ENCODE measurements at regions not wholly inside any gene's neighbourhood (a gene's known extent, or its start where the extent isn't known, plus 50 kb on each side); places are given as distances from the start of the nearest gene placed in this dataset.

DNA sequence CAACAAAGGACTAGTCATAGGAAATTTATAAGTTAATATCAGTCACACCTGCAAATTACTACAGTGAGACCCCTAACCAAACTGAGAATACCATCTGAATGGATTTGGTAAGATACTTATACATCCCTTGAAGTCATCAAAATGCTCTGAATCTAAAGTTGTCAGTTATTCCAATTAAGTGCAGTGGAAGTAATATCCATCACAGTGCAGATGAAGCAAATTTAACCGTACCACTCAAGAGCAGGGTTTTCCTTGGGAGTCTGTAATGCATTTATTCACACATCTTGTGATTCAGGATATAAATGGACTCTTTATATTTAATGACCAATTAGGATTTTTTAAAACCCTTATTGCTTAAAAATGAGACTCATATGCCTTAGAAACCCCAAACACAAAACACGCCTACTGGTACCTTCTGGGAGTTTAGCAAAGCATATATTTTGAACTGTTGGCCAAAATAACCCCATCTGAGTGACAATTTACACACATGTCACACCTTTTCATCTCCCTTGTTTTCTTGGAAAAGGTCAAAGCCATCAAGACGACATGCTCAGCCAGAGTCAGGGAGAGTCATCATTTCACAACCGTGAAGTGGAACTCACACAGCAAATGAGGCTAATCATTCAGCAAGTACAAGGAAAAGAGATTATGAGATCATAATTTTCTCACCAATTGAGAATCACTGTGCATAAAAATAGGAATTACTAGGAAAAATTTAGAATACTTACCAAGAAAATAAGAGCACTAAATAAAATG, 303.7 kb downstream of the HNRNPD start:
- H3K9me3 Mint-ChIP-seq, result no peaks in the 10 kb centered on the region
- H3K27me3 Mint-ChIP-seq (ENCODE audit: insufficient read depth), result no peaks in the 10 kb centered on the region
- TF ChIP-seq, protein P1, sequence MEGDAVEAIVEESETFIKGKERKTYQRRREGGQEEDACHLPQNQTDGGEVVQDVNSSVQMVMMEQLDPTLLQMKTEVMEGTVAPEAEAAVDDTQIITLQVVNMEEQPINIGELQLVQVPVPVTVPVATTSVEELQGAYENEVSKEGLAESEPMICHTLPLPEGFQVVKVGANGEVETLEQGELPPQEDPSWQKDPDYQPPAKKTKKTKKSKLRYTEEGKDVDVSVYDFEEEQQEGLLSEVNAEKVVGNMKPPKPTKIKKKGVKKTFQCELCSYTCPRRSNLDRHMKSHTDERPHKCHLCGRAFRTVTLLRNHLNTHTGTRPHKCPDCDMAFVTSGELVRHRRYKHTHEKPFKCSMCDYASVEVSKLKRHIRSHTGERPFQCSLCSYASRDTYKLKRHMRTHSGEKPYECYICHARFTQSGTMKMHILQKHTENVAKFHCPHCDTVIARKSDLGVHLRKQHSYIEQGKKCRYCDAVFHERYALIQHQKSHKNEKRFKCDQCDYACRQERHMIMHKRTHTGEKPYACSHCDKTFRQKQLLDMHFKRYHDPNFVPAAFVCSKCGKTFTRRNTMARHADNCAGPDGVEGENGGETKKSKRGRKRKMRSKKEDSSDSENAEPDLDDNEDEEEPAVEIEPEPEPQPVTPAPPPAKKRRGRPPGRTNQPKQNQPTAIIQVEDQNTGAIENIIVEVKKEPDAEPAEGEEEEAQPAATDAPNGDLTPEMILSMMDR (conservative IDR thresholded peaks at IDR 0.05), result no peak
- no peaks in the 10 kb centered on the region for H3K9me3 ChIP-seq (ENCODE audit: control insufficient read depth, low read length)
- H3K27ac ChIP-seq (ENCODE audit: low read depth, low read length), result no peak overlapping the region
- no peak overlapping the region for H3K4me3 Mint-ChIP-seq
- H3K9ac ChIP-seq (ENCODE audit: extremely low read depth, low read length, poor library complexity, severe bottlenecking), result no peak overlapping the region
- H3K27me3 ChIP-seq (ENCODE audit: control insufficient read depth, insufficient read depth, low read length, poor library complexity, severe bottlenecking), result no peaks in the 10 kb centered on the region
- H3K4me3 ChIP-seq (ENCODE audit: low read length), result no peak overlapping the region
- H3K4me1 Mint-ChIP-seq, result no peaks in the 10 kb centered on the region
- DNase-seq, result no peak
- 87 to 100% methylated on average over 2 to 4 of the region's 4 CpGs for WGBS, 2 experiments (ENCODE audit: insufficient coverage in 1 of 2, insufficient read length in 1 of 2)
- H3K27ac Mint-ChIP-seq, result no peak overlapping the region
- no peaks in the 10 kb centered on the region for H3K36me3 ChIP-seq (ENCODE audit: control insufficient read depth, insufficient read depth, low read length)
- no peaks in the 10 kb centered on the region for H3K4me1 ChIP-seq (ENCODE audit: control insufficient read depth, insufficient read depth, low read length)
- H3K36me3 Mint-ChIP-seq (ENCODE audit: low read depth), result no peaks in the 10 kb centered on the region

- H3K4me1 Mint-ChIP-seq, result no peaks in the 10 kb centered on the region
- TF ChIP-seq, protein P1 (conservative IDR thresholded peaks at IDR 0.05), result no peak
- H3K36me3 ChIP-seq (ENCODE audit: control insufficient read depth, insufficient read depth, low read length), result no peaks in the 10 kb centered on the region
- H3K36me3 Mint-ChIP-seq (ENCODE audit: low read depth), result no peaks in the 10 kb centered on the region
- no peaks in the 10 kb centered on the region for H3K9me3 ChIP-seq (ENCODE audit: control insufficient read depth, low read length)
- no peak overlapping the region for H3K4me3 Mint-ChIP-seq
- H3K9me3 Mint-ChIP-seq, result no peaks in the 10 kb centered on the region
- DNase-seq, result no peak
- no peaks in the 10 kb centered on the region for H3K27me3 Mint-ChIP-seq (ENCODE audit: insufficient read depth)
- H3K4me3 ChIP-seq (ENCODE audit: low read length), result no peak overlapping the region
- no peaks in the 10 kb centered on the region for H3K27me3 ChIP-seq (ENCODE audit: control insufficient read depth, insufficient read depth, low read length, poor library complexity, severe bottlenecking)
- WGBS, 2 experiments (ENCODE audit: insufficient coverage in 1 of 2, insufficient read length in 1 of 2), result 82 to 92% methylated on average over 1 of the region's 1 CpG
- H3K27ac Mint-ChIP-seq, result no peak overlapping the region
- H3K9ac ChIP-seq (ENCODE audit: extremely low read depth, low read length, poor library complexity, severe bottlenecking), result no peak overlapping the region
- no peak overlapping the region for H3K27ac ChIP-seq (ENCODE audit: low read depth, low read length)
- no peaks in the 10 kb centered on the region for H3K4me1 ChIP-seq (ENCODE audit: control insufficient read depth, insufficient read depth, low read length)
Measured at GRCh38 chr4:82063017-82063416, 310.8 kb downstream of the HNRNPD start.

- Mint-ChIP-seq H3K4me1 (no peaks in the 10 kb centered on the region), H3K4me3 (no peak overlapping the region), H3K27ac (no peak overlapping the region), H3K36me3 (ENCODE audit: low read depth) (no peaks in the 10 kb centered on the region), H3K27me3 (ENCODE audit: insufficient read depth) (no peaks in the 10 kb centered on the region), H3K9me3 (no peaks in the 10 kb centered on the region)
- Histone ChIP-seq H3K36me3 (ENCODE audit: control insufficient read depth, insufficient read depth, low read length) (no peaks in the 10 kb centered on the region), H3K9me3 (ENCODE audit: control insufficient read depth, low read length) (no peaks in the 10 kb centered on the region), H3K9ac (ENCODE audit: extremely low read depth, low read length, poor library complexity, severe bottlenecking) (no peak overlapping the region), H3K4me3 (ENCODE audit: low read length) (no peak overlapping the region), H3K27me3 (ENCODE audit: control insufficient read depth, insufficient read depth, low read length, poor library complexity, severe bottlenecking) (no peaks in the 10 kb centered on the region), H3K4me1 (ENCODE audit: control insufficient read depth, insufficient read depth, low read length) (no peaks in the 10 kb centered on the region), H3K27ac (ENCODE audit: low read depth, low read length) (no peak overlapping the region)
- TF ChIP-seq, protein P1 (conservative IDR thresholded peaks at IDR 0.05), result no peak
- 83% methylated on average over 1 of the region's 1 CpG; no CpG with 5 or more reads in 1 of the 2 experiments for WGBS, 2 experiments (ENCODE audit: insufficient coverage in 1 of 2, insufficient read length in 1 of 2)
- DNase-seq, result no peak
Measured at GRCh38 chr4:82057990-82058544, 315.7 kb downstream of the HNRNPD start.
